Dermis microvascular lymphatic vessel endothelial cell (primary cell): ENCODE measurements at regions not wholly inside any gene's neighbourhood (a gene's known extent, or its start where the extent isn't known, plus 50 kb on each side); places are given as distances from the start of the nearest gene placed in this dataset.

Experiments
- DNase-seq, 2 donors: peaks; one replicate each; pipeline versions ENCODE4 v3.0.0 to v3.0.0-alpha.2; 2010; ENCODE audit warnings: low read depth in 2 of 2

DNA sequence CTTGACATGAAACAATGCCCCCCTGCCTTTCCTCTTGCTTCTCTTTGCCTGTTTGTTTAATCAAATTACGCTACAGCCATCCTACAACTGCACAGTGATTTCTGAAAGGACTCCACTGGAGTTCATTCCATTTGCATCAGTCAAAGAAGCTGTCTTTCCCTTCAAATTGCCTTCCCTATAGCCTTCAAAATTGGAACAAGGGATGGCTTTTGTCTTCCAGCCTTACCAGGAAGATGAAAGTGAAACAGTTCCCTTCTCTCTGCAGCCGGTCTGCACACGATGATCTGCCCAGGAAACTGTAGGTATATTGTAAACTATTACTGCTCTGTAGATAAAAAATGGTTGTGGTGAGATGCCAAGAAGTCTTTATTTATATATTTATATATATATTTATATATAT is 65.6 kb upstream of the ETS2 start:
- no peak for DNase-seq

DNA sequence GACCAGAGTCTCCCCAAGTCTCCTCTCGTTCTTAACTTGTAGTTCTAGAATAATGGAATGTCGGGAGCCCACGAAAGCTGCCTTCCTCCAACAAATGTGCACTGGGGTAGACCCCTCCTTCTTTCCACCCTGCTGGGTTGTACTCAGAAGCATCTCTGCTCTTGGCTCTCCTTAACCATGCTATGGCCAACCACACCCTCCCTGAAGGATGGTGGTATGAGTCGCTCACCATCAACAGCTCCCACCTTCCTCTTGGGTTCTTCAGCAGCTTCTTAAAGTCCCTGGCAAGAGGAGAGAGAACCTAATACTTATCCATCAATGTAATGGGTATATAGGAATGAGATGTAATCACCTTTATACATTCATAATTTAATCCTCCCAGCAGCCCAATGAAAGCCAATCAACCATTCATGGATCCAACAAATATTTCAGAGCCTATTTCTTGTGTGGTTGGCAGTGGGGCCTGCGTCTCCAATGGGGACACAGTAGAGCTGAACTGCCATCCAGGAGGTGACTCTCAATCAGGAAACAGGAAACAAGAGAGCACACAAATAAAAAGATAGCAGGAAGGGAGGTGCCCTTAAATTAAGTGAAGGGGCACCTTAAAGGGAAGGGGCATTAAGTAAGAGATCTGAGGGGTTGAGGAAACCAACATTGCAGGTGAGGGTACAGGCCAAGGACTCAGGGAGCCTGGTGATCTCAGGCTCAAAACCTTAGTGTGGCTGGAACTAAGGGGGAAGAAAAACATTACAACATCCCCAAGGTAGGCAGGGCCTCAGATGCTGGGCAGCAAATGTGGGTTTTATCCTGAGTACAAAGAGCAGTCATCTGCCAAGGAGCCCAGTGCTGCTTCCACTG is 64.4 kb upstream of the ETS2 start:
- no peak for DNase-seq

DNA sequence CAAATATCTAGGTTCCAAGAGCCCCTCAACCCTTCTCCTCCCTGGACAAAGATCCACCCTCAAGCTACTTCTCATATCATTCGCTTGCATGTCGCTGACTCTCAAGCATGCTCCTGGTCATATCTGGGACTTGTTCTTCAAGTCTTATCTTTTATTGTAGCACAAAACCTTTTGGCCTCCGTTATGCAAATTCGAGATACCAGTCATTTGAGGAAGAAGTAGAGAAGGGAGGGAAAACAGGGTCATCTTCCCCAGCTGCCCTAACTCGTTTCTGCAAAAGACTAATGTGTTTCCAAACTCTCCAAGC is 63.8 kb upstream of the ETS2 start:
- DNase-seq: no peak

GRCh38 chr21:38742580-38743260 is 63.0 kb upstream of the ETS2 start:
- DNase-seq: no peak

GRCh38 chr21:38743772-38744529 is 61.8 kb upstream of the ETS2 start:
- DNase-seq: peak; percentile 60 to 80

DNA sequence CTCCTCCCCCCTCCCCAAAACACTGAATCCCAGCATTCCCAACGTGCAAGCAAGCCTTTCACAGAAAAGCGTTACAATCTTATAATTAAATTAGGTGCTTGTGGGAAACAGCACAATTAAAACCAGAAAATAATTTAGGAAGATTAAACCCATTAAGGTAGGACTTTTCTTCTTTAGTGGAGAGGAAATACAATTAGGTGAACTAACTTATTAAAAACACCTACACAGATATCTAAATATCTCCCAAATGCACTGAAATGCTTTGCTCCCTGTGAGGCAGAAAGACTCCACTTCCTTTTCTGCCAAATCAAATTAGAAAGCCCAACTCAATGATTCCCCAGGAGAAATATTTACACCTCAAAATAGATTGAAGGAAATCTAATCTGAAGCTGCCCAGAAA is 60.9 kb upstream of the ETS2 start:
- DNase-seq: no peak

GRCh38 chr21:38747810-38748209 is 57.9 kb upstream of the ETS2 start:
- no peak for DNase-seq

- no peak for DNase-seq
Observed at GRCh38 chr21:38751379-38752050, 54.2 kb upstream of the ETS2 start.

GRCh38 chr21:38752051-38752505 is 53.7 kb upstream of the ETS2 start:
- DNase-seq: no peak

DNA sequence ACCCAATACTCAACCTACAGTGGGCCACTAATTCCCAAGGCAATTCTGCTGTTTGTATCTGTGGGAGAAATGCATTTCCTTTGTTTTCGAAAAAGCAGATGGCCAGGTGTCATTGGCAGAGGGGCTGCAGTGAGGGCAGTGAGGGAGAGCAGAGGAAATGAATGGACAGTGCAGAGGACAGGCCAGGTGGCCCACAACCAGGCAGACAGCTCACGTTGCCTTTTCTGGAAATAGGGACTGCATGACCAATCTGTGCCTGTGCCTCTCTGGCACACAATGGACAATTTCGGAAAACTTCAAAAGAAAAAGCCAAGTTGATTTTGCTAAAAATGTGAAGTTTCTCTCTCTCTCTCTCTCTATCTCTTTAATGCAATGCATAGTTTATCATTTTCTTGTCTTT is 52.6 kb upstream of the ETS2 start:
- no peak for DNase-seq

GRCh38 chr21:38753557-38753971 is 52.2 kb upstream of the ETS2 start:
- DNase-seq: no peak
